Calu3 (cell line): ENCODE measurements at regions not wholly inside any gene's neighbourhood (a gene's known extent, or its start where the extent isn't known, plus 50 kb on each side); places are given as distances from the start of the nearest gene placed in this dataset.

Experiments used
- BruUV-seq: library from RNA; stranded (reverse); fragments of 400-500 nt; replicated peaks from 2 replicates; lab custom pipeline; 2021; lab: Mats Ljungman, UMichigan
- CTCF ChIA-PET: fragments of 300-600 bp; sonication (Branson Sonifier 250); formaldehyde crosslinking; loops from one replicate; lab custom pipeline; 2022; ENCODE audit warnings: antibody characterized with exemption; lab: Charles Lee
- DNase-seq: peaks from one replicate; pipeline ENCODE4 v3.0.0; 2022
- H3K27ac Mint-ChIP-seq: one replicate; pipeline ENCODE4 v1.8.0; 2022; ENCODE audit warnings: mixed read lengths; ENCODE audit not compliant: unreplicated experiment
- H3K27me3 Mint-ChIP-seq: one replicate; pipeline ENCODE4 v1.8.0; 2022; ENCODE audit warnings: mixed read lengths; ENCODE audit not compliant: unreplicated experiment
- H3K36me3 Mint-ChIP-seq: one replicate; pipeline ENCODE4 v1.8.0; 2022; ENCODE audit warnings: mild to moderate bottlenecking, moderate library complexity, mixed read lengths; ENCODE audit not compliant: insufficient read depth, unreplicated experiment
- H3K4me1 Mint-ChIP-seq: one replicate; pipeline ENCODE4 v1.8.0; 2022; ENCODE audit warnings: mild to moderate bottlenecking, low read depth, mixed read lengths; ENCODE audit not compliant: unreplicated experiment
- H3K4me3 Mint-ChIP-seq: one replicate; pipeline ENCODE4 v1.8.0; 2022; ENCODE audit warnings: mild to moderate bottlenecking, low read depth, moderate library complexity, mixed read lengths; ENCODE audit not compliant: unreplicated experiment
- H3K9me3 Mint-ChIP-seq: one replicate; pipeline ENCODE4 v1.8.0; 2022; ENCODE audit warnings: low read depth, mixed read lengths; ENCODE audit not compliant: unreplicated experiment
- intact Hi-C: fragments of 100-400 bp; cut with micrococcal nuclease; formaldehyde crosslinking; loops from one replicate; pipeline ENCODE4 v1.10.0; 2022; ENCODE audit not compliant: unreplicated experiment
- TF ChIP-seq, protein P1 (sequence below): fragments of 200-600 bp; IDR thresholded peaks from one replicate; pipeline ENCODE4 v1.8.0; 2022; ENCODE audit warnings: antibody characterized with exemption; ENCODE audit not compliant: unreplicated experiment

DNA sequence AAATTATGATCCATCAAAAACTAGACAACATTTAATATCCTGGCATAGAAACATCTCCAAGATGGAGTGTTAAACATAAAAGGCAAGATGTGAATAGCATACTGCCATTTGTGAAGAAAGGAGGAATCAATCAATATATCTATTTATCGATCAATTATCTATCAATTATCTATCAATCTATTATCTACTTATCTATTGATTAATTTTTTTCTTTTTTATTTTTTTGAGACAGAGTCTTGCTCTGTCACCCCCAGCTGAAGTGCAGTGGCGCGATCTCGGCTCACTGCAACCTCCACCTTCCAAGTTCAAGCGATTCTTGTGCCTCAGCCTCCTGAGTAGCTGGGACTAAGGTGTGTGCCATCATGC, 117.0 kb upstream of the RFLNA start:
- BruUV-seq: no TSS peak
- CTCF ChIA-PET: no interaction called here
- Mint-ChIP-seq H3K9me3 (no peaks in the 10 kb centered on the region), H3K27ac (no peak overlapping the region), H3K4me3 (no peak overlapping the region), H3K4me1 (no peaks in the 10 kb centered on the region), H3K27me3 (peaks cover 82% of the 10 kb centered on the region), H3K36me3 (no peaks in the 10 kb centered on the region)
- TF ChIP-seq, protein P1, sequence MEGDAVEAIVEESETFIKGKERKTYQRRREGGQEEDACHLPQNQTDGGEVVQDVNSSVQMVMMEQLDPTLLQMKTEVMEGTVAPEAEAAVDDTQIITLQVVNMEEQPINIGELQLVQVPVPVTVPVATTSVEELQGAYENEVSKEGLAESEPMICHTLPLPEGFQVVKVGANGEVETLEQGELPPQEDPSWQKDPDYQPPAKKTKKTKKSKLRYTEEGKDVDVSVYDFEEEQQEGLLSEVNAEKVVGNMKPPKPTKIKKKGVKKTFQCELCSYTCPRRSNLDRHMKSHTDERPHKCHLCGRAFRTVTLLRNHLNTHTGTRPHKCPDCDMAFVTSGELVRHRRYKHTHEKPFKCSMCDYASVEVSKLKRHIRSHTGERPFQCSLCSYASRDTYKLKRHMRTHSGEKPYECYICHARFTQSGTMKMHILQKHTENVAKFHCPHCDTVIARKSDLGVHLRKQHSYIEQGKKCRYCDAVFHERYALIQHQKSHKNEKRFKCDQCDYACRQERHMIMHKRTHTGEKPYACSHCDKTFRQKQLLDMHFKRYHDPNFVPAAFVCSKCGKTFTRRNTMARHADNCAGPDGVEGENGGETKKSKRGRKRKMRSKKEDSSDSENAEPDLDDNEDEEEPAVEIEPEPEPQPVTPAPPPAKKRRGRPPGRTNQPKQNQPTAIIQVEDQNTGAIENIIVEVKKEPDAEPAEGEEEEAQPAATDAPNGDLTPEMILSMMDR: no peak
- intact Hi-C loops: no loop called here
- DNase-seq: no peak

DNA sequence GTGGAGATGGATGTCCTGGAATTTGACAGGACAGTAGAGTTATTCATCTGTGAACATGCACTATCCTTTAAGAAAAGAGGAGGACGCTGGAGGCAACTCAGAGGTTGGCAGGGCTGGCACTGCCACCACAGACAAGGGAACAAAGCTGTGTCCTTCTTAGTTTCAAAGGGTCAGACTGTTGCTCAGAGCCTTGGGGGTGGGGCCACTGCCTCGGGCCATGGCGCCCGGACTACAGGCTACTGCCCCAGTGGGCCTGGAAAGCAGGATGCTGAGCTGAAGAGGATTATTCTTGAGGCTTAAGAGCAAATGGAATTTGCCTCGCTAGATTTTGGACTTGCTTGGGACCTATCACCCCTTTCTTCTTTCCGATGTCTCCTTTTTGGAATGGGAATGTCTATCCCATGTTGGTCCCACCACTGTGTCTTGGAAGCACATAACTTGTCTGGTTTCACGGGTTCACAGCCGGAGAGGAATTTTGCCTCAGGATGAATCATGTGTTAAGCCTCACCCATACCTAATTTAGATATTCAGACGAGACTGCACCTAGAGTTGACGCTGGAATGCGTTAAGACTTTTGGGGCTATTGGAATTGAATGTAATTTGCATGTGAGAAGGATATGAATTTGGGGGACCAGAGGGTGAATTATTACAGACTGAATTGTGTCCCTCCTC, 114.8 kb upstream of the RFLNA start:
- BruUV-seq: no TSS peak
- TF ChIP-seq, protein P1: no peak
- H3K36me3 Mint-ChIP-seq: no peaks in the 10 kb centered on the region
- H3K4me3 Mint-ChIP-seq: no peak overlapping the region
- CTCF ChIA-PET: no interaction called here
- H3K4me1 Mint-ChIP-seq: no peaks in the 10 kb centered on the region
- peaks cover 70% of the 10 kb centered on the region for H3K27me3 Mint-ChIP-seq
- no peak overlapping the region for H3K27ac Mint-ChIP-seq
- no peaks in the 10 kb centered on the region for H3K9me3 Mint-ChIP-seq
- DNase-seq: no peak
- intact Hi-C loops: no loop called here

DNA sequence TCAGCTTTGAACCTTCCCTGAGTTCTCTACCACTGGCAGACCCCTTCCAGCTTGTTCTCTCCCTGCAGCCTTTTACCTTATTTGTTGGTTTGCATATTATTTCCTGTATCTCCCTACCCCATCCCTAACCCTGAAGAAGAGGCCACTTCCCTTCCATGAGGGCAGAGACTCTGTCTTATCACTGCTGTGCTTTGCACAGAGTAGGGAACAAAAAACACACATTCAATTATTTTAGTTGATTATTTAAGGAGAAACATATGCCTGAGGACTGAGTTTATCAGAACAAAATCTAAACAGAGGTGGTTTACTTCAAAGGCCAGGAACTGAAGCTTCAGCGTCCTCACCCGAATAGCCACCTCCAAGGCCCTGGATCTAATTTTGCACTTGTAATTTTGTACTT, 111.7 kb upstream of the RFLNA start:
- intact Hi-C loops: no loop called here
- Mint-ChIP-seq H3K4me1 (peaks cover 4% of the 10 kb centered on the region), H3K27me3 (peaks cover 39% of the 10 kb centered on the region), H3K27ac (no peak overlapping the region), H3K4me3 (no peak overlapping the region), H3K36me3 (no peaks in the 10 kb centered on the region), H3K9me3 (no peaks in the 10 kb centered on the region)
- BruUV-seq: no TSS peak
- DNase-seq: no peak
- CTCF ChIA-PET: no interaction called here
- TF ChIP-seq, protein P1: no peak

DNA sequence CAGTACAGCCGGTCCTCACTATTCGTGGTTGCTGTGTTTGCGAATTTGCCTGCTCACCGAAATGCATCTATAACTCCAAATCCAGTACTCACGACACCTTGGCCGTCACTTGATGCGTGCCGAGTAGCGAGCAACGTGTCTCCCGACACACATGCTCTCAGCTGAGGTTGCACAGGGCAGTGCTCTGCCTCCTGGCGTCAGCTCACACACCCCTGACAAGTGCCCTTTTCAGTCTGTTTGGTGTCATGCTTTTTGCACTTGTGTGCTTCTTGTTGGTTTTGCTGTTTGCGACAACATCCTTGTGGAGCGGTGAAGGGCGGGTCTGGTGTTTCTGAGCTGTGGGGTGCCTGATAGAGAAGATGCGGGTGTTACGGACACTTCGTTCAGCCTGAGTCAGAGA, 110.4 kb upstream of the RFLNA start:
- intact Hi-C loops: no loop called here
- Mint-ChIP-seq H3K27ac (no peak overlapping the region), H3K4me1 (peaks cover 17% of the 10 kb centered on the region), H3K9me3 (no peaks in the 10 kb centered on the region), H3K36me3 (no peaks in the 10 kb centered on the region), H3K27me3 (peaks cover 27% of the 10 kb centered on the region), H3K4me3 (no peak overlapping the region)
- DNase-seq: no peak
- TF ChIP-seq, protein P1: no peak
- BruUV-seq: no TSS peak
- CTCF ChIA-PET: no interaction called here
